HUDEP-2 (cell line): ENCODE measurements at regions not wholly inside any gene's neighbourhood (a gene's known extent, or its start where the extent isn't known, plus 50 kb on each side); places are given as distances from the start of the nearest gene placed in this dataset.
"Not testable (repeated sequence)": the region's sequence is repeated elsewhere in the genome, so short reads cannot be mapped to it uniquely, and the experiment has no call there.

Experiments used
- DNase-seq, 76 experiments: peaks; one replicate each; lab custom pipeline; 2025; ENCODE audit not compliant: unreplicated experiment in 76 of 76; lab: John Stamatoyannopoulos, UW

DNA sequence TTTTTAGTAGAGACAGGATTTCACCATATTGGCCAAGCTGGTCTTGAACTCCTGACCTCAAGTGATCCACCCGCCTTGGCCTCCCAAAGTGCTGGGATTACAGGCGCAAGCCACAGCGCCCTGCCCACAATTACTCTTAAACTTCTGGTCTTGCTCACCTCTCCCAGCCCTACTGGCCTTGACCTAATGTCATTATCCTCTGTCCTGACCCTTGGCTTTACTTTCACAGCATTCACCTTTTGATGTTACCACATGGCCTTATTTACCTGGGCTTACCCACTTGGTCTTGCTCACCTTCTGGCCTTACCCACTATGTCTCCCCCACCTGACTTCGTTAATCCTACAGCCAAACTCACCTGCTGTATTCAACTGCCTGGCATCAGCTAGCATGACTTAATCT is 105.9 kb downstream of the IL12A start:
- DNase-seq: no peak

DNA sequence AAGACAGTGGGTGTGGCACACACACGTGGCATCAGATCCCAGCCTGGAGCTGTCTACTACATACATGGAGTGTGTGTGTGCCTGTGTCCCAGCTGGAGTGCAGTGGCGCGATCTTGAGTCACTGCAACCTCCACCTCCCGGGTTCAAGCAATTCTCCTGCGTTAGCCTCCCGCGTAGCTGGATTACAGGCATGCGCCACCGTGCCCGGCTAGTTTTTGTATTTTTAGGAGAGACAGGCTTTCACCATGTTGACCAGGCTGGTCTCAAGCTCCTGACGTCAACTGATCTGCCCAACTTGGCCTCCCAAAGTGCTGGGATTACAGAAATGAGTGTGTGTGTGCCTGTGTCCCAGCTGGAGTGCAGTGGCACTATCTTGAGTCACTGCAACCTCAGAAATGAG is 108.8 kb downstream of the IL12A start:
- no peak for DNase-seq

- DNase-seq: no peak
Measured at GRCh38 chr3:160098261-160098908, 109.8 kb downstream of the IL12A start.

- no peak for DNase-seq
Measured at GRCh38 chr3:160098926-160099626, 110.4 kb downstream of the IL12A start.

DNA sequence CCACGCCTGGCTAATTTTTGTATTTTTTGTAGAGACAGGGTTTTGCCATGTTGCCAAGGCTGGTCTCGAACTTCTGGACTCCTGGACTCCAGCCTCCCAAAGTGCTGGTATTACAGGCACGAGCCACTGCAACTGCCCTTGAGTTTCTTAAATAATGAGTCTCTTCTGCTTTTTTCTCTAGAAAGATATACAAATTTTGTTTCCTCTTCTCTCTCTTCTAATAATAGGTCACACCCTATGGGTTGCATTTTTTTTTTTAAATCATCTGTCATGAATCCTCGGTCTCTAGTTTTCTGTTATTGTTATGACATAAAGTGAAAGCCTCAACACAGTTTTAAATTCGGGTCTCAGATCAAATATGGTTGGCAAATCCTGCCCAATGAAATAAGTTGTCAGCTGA is 111.2 kb downstream of the IL12A start:
- DNase-seq: no peak

DNA sequence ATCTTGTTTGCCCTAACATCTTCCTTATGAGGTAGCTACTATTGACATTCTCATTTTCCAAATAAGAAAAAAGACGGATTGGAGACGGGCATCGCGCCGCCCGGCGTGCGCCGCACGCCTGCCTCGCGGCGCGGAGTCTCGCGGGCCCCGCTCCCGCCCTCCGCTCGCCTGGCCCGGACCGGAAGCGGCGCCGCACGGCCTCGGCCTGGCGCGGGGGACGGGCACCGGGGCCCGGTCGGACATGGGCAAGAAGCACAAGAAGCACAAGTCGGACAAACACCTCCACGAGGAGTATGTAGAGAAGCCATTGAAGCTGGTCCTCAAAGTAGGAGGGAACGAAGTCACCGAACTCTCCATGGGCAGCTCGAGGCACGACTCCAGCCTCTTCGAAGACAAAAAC is 112.0 kb downstream of the IL12A start:
- no peak for DNase-seq

GRCh38 chr3:160102001-160102400 is 113.4 kb downstream of the IL12A start:
- not testable (repeated sequence) for DNase-seq

DNA sequence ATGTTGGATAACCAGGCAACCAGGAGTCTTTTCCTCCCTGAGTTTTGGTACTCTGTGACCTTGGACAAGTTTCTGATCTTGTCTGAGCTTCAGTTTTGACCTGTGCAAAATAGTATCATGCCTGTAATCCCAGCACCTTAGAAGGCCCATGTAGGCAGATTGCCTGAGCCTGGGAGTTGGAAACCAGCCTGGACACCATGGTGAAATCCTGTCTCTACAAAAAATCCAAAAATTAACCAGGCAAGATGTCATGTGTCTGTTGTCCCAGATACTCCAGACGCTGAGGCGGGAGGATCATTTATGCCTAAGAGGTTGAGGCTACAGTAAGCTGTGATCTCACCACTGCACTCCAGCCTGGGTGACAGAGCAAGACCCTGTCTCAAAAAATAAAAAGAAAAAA is 114.8 kb downstream of the IL12A start:
- DNase-seq: no peak

DNA sequence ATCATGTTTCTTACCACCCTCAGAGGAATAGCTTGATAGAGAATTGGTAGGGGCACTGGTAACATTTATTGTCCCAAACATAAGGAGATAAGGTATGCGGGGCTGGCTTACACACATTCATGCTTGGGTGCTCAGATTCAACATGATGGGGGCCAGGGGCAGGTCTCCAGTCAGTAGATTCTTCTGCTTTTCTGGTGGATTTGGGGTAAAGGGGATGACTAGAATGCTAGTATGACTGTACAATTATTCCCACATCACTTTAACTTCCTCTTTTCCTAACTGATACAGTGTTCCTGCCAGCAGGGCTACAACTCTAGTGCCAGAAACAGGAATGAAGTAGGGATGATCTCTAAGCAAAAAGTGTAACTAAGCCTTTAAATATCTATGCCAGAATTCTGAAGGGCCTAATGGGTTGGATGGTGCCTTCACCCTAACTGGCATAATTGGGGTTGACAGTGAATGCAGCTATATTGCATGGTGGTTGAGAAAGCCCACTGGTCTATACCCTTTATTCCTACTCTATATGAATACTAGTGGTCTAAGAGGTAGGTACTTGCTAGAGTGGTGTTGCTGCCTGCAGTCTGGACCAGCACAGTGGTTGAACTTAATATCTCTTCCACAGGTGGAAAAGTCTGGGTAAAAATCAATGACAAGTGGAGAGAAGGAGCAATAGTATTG is 117.4 kb downstream of the IL12A start:
- no peak for DNase-seq

- DNase-seq: no peak
Measured at GRCh38 chr3:160106905-160107861, 118.0 kb upstream of the C3orf80 start.

GRCh38 chr3:160108362-160108761 is 116.9 kb upstream of the C3orf80 start:
- DNase-seq: no peak

DNA sequence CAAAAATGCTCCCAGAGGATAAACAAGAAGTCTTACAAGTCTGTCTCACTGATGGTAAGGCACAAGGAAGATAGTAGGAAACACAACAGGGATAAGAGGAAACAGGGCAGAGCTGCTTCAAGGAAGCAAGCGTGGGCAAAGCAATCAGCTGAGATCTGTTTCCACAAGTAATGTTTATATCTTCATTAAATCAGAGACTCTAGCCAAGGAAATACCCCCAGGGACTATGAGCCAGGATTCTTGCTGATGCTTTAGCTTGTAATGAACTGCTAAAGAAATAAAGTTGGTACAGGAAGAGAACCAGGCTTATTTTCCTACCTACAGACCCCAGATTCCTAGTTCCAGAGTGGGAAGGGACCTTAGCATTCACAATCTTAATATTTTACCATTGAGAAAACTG is 112.7 kb upstream of the C3orf80 start:
- DNase-seq: no peak

- DNase-seq: no peak
Measured at GRCh38 chr3:160112996-160113395, 112.2 kb upstream of the C3orf80 start.

DNA sequence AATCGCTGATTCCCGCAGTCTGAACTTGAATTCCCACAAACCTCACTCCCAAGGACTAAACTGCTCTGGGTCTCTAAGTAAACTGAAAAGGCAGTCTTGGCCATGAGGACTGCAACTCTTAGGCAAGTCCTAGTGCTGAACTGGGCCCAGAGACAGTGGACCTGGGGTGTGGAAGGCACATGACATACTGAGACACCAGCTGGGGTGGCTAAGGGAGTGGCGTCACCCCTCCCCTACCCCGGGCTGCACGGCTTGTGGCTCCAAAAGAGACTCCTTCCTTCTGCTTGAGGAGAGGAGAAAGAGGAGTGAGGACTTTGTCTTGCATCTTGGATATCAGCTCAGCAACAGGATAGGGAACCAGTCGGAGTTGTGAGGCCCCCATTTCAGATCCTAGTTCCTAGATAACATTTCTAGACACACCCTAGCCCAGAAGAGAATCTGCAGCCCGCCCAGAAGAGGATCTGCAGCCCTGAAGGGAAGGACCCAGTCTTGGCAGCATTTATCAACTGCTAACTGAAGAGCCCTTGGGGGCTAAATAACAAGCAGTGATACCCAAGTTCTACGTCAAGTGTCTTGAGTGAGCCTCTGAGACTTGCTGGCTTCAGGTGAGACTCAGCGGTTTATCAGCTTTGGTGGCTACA is 110.7 kb upstream of the C3orf80 start:
- peak in 39 of 76 experiments; percentile 2 to 59 (median 21) for DNase-seq

DNA sequence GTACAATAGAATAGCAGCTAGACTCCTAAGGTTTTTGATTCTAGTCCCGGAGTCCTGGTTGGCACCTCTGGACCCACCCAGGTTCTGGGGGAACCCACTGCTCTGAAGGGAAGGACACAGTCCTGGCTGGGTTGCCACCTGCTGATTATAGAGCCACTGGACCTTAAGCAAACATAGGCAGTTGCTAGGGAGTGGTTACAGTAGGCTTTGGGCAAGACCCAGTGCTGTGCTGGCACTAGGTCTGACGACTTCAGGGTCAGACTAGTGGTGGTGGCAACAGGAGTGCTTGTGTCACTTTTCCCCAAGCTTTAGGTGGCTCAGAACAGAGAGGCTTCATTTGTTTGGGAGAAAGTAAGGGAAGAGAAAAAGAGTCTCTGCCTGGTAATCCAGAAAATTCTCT is 109.8 kb upstream of the C3orf80 start:
- DNase-seq: no peak

DNA sequence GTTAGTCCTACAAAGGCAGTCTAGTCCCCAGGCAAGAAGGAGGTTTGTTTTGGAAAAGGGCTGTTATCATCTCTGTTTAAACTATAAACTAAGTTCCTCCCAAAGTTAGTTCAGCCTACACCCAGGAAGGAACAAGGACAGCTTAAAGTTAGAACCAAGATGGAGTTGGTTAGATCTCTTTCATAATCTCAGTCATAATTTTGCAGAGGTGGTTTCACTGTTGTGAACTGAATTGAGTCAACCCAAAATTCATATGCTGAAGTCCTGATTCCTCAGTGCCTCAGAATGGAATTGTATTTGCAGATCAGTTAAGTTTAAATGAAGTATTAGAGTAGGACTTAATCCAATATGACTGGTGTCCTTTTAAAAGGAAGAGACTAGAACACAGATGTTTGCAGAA is 101.0 kb upstream of the C3orf80 start:
- no peak for DNase-seq

GRCh38 chr3:160125258-160125657 is 100.0 kb upstream of the C3orf80 start:
- no peak for DNase-seq

DNA sequence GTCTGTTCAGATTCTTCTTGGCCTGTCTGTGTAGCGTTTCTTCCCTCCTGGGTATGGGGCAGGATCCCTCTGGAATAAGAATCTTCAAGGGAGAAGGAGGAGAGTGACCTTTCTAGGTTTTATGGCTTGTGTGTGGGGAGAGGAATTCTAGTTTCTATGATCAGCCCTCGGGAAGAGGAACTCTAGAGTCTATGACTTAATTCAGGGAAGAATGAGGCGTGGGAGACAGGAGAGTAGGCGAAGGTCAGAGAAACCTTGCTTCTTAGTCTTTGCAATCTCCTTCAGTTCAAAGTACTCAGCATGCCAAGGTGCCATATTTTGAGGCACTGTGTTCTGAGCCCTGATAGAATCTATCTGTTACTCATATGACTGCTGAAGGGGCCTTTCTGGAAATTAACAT is 99.2 kb upstream of the C3orf80 start:
- no peak for DNase-seq

GRCh38 chr3:160126761-160127160 is 98.5 kb upstream of the C3orf80 start:
- DNase-seq: no peak

GRCh38 chr3:160127308-160127707 is 97.9 kb upstream of the C3orf80 start:
- DNase-seq: no peak
